Keratinocyte (primary cell): ENCODE measurements at regions not wholly inside any gene's neighbourhood (a gene's known extent, or its start where the extent isn't known, plus 50 kb on each side); places are given as distances from the start of the nearest gene placed in this dataset.

Experiments
- DNase-seq: peaks from one replicate; pipeline ENCODE4 v3.0.0-alpha.2; 2011; ENCODE audit warnings: low read depth, missing footprints, low spot score
- FAIRE-seq: peaks from 2 replicates; lab custom pipeline; 2011; peaks lifted over from hg19 to GRCh38; lab: Jason Lieb, UNC
- H2AFZ ChIP-seq: 2 replicates; pipeline ENCODE4 v1.6.0; 2012; ENCODE audit warnings: low read length, control low read depth, inconsistent platforms; ENCODE audit not compliant: control insufficient read depth
- H3K27ac ChIP-seq: 2 replicates; pipeline ENCODE4 v1.5.1; 2011; ENCODE audit warnings: low read length; ENCODE audit not compliant: control insufficient read depth, insufficient read depth
- H3K27me3 ChIP-seq: 3 replicates; pipeline ENCODE4 v1.6.0; 2011; ENCODE audit warnings: low read length; ENCODE audit not compliant: control insufficient read depth, insufficient read depth; ENCODE audit errors: extremely low read depth
- H3K36me3 ChIP-seq, 2 experiments: 2 replicates in 1 of 2; 3 replicates in 1 of 2; pipeline ENCODE4 v1.5.1; 2011; ENCODE audit warnings: low read length in 2 of 2, mild to moderate bottlenecking in 1 of 2; ENCODE audit not compliant: control insufficient read depth in 2 of 2, insufficient read depth in 2 of 2; ENCODE audit errors: extremely low read depth in 1 of 2
- H3K4me1 ChIP-seq: 3 replicates; pipeline ENCODE4 v1.5.1; 2011; ENCODE audit warnings: low read length; ENCODE audit not compliant: control insufficient read depth, insufficient read depth; ENCODE audit errors: extremely low read depth
- H3K4me2 ChIP-seq: 3 replicates; pipeline ENCODE4 v1.6.0; 2011; ENCODE audit warnings: low read depth, low read length; ENCODE audit not compliant: control insufficient read depth, insufficient read depth; ENCODE audit errors: extremely low read depth
- H3K4me3 ChIP-seq, 3 experiments: fragments of 200-600 bp in 1 of 3; sonication (generic) in 1 of 3; 2 replicates in 2 of 3; 3 replicates in 1 of 3; pipeline ENCODE4 v1.5.1; 2011 to 2016; ENCODE audit warnings: low read length in 3 of 3, mild to moderate bottlenecking in 3 of 3, control low read depth in 2 of 3, inconsistent platforms in 1 of 3, low read depth in 1 of 3, mixed read lengths in 1 of 3, mixed run types in 1 of 3, moderate library complexity in 1 of 3; ENCODE audit not compliant: control insufficient read depth in 2 of 3, insufficient read depth in 2 of 3; ENCODE audit errors: extremely low read depth in 1 of 3
- H3K79me2 ChIP-seq: 2 replicates; pipeline ENCODE4 v1.6.0; 2012; ENCODE audit warnings: low read length; ENCODE audit not compliant: control insufficient read depth, insufficient read depth
- H3K9ac ChIP-seq: 3 replicates; pipeline ENCODE4 v1.6.0; 2011; ENCODE audit warnings: low read length; ENCODE audit not compliant: control insufficient read depth, insufficient read depth; ENCODE audit errors: extremely low read depth
- H3K9me1 ChIP-seq: 3 replicates; pipeline ENCODE4 v1.6.0; 2011; ENCODE audit warnings: low read length; ENCODE audit not compliant: control insufficient read depth, insufficient read depth; ENCODE audit errors: extremely low read depth
- H3K9me3 ChIP-seq: 2 replicates; pipeline ENCODE4 v1.5.1; 2012; ENCODE audit warnings: low read depth, low read length; ENCODE audit not compliant: control insufficient read depth
- H4K20me1 ChIP-seq: 3 replicates; pipeline ENCODE4 v1.6.0; 2011; ENCODE audit warnings: low read length; ENCODE audit not compliant: control insufficient read depth, insufficient read depth; ENCODE audit errors: extremely low read depth
- EZH2 ChIP-seq: IDR thresholded peaks from one replicate; pipeline ENCODE4 v1.6.1; 2012; ENCODE audit warnings: inconsistent platforms, mild to moderate bottlenecking, low read length, moderate library complexity
- dilution Hi-C: fragments of 300-500 bp; cut with MboI; formaldehyde crosslinking; loops from one replicate; pipeline ENCODE4 v1.7.0; 2020; ENCODE audit warnings: low sequenced_read_pairs; ENCODE audit not compliant: extremely low pct_ligation_motif_present
- TF ChIP-seq, protein P1 (sequence below), 3 experiments: IDR thresholded peaks in 1 of 3; conservative IDR thresholded peaks in 1 of 3; optimal IDR thresholded peaks in 1 of 3; 2 replicates in 2 of 3; 3 replicates in 1 of 3; pipeline versions ENCODE3 to v1.5.1; 2011; ENCODE audit warnings: low read length in 3 of 3, mild to moderate bottlenecking in 3 of 3, moderate library complexity in 2 of 3, control low read depth in 1 of 3, inconsistent platforms in 1 of 3; ENCODE audit not compliant: insufficient read depth in 2 of 3; ENCODE audit errors: extremely low read depth in 1 of 3

DNA sequence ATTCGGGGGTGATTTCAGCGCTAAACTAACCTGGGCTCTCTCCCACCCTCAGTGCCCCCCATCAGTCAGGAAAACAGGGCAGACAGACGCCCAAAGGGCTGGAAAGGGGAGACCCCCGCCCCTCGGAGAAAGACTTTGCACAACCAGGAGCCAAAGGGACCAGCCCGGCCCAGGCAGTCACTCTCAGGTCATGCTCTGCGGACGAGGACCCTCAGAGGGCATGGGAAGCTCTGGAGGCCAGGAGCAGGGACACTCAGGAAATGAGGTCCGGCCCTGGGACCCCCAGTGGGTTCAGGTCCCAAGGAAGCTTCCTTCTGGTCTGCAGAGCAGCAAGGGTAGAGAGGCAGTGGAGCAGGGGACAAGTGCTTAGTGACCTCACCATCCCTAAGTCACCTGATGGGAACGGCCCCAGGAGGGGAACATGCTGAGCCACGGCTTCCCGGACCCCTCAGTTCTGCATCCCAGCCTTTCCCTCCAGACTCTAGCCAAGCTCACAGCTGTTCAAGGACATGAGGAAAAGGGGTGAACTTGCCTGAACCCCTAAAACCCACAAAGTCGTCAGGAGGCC lies 88.0 kb upstream of the GPC1 start:
- no peak for FAIRE-seq
- H3K9me1 ChIP-seq, result no peaks in the 10 kb centered on the region
- TF ChIP-seq EZH2, result no peak
- TF ChIP-seq, protein P1, sequence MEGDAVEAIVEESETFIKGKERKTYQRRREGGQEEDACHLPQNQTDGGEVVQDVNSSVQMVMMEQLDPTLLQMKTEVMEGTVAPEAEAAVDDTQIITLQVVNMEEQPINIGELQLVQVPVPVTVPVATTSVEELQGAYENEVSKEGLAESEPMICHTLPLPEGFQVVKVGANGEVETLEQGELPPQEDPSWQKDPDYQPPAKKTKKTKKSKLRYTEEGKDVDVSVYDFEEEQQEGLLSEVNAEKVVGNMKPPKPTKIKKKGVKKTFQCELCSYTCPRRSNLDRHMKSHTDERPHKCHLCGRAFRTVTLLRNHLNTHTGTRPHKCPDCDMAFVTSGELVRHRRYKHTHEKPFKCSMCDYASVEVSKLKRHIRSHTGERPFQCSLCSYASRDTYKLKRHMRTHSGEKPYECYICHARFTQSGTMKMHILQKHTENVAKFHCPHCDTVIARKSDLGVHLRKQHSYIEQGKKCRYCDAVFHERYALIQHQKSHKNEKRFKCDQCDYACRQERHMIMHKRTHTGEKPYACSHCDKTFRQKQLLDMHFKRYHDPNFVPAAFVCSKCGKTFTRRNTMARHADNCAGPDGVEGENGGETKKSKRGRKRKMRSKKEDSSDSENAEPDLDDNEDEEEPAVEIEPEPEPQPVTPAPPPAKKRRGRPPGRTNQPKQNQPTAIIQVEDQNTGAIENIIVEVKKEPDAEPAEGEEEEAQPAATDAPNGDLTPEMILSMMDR (optimal IDR thresholded peaks at IDR 0.05 in 1 of 3, IDR thresholded peaks at IDR 0.05 in 1 of 3, conservative IDR thresholded peaks at IDR 0.05 in 1 of 3; ENCODE audit: extremely low read depth in 1 of 3, insufficient read depth in 2 of 3, low read length in 3 of 3), result no peak
- H3K9me3 ChIP-seq, result peaks cover 3% of the 10 kb centered on the region
- H3K27me3 ChIP-seq, result peaks cover 23% of the 10 kb centered on the region
- no peaks in the 10 kb centered on the region for H4K20me1 ChIP-seq
- H3K36me3 ChIP-seq, result no peaks in the 10 kb centered on the region
- no peak overlapping the region for H3K4me3 ChIP-seq
- H3K79me2 ChIP-seq, result no peaks in the 10 kb centered on the region
- H2AFZ ChIP-seq, result no peak overlapping the region
- dilution Hi-C loops, result no loop called here
- no peak overlapping the region for H3K9ac ChIP-seq
- H3K4me2 ChIP-seq, result no peak overlapping the region
- no peaks in the 10 kb centered on the region for H3K4me1 ChIP-seq
- DNase-seq, result no peak
- no peak overlapping the region for H3K27ac ChIP-seq

DNA sequence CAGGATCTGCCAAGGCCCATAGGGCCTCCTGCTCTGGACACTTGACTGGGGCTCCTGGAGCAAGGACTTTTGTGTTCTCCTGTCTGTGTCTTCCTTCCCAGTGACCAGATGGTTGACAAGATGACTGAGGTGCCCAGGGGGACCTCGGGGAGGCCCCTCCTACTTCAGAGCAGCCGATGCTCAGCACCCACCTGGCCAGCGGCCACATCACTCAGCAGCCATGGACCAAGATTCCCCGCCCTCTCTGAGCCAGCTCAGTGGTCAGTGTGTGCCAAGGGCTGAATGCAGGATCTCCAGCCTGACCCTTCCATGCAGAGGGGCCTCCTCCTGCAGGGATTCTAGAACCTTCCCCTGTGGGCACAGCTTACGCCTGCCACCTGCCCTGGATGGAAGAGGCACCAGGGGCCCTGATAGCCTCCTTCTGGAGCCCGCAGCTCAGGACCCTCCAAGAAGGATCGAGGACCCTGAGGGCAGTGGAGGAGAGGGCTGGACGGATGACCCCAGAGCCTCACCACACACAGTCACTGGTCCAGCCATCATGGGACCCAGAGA lies 87.4 kb upstream of the GPC1 start:
- H3K79me2 ChIP-seq, result no peaks in the 10 kb centered on the region
- H3K4me3 ChIP-seq, result no peak overlapping the region
- no peak overlapping the region for H3K27ac ChIP-seq
- H3K4me2 ChIP-seq, result no peak overlapping the region
- H3K9me3 ChIP-seq, result peaks cover 3% of the 10 kb centered on the region
- DNase-seq (no peak), FAIRE-seq (no peak)
- H3K9ac ChIP-seq, result no peak overlapping the region
- peaks cover 26% of the 10 kb centered on the region for H3K27me3 ChIP-seq
- H4K20me1 ChIP-seq, result no peaks in the 10 kb centered on the region
- no peak for TF ChIP-seq EZH2
- TF ChIP-seq, protein P1 (optimal IDR thresholded peaks at IDR 0.05 in 1 of 3, IDR thresholded peaks at IDR 0.05 in 1 of 3, conservative IDR thresholded peaks at IDR 0.05 in 1 of 3; ENCODE audit: extremely low read depth in 1 of 3, insufficient read depth in 2 of 3, low read length in 3 of 3), result no peak
- no peaks in the 10 kb centered on the region for H3K36me3 ChIP-seq
- no peak overlapping the region for H2AFZ ChIP-seq
- no peaks in the 10 kb centered on the region for H3K4me1 ChIP-seq
- dilution Hi-C loops, result no loop called here
- H3K9me1 ChIP-seq, result no peaks in the 10 kb centered on the region
